ENCODE measurements at regions not wholly inside any gene's neighbourhood (a gene's known extent, or its start where the extent isn't known, plus 50 kb on each side); places are given as distances from the start of the nearest gene placed in this dataset.

DNA sequence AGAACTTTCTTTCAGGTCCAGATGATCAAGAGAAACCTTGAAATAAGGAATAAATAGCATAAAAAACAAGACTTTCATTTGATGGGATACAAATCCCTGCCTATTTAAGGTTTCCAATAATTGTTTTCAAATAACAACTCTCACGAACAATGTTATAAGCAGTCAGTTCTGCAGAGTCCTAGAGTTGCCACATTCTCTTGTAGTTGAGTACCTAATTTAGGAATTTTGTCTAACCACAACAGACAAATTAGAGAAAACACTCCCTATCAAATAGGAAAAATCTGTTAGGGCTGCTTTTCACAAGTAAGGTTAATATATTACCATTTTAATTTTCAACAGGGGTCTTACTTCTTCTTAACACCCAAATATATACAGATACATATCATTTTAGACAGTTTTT lies 130.1 kb upstream of the CDH20 start:
- TF ChIP-seq, protein P1, sequence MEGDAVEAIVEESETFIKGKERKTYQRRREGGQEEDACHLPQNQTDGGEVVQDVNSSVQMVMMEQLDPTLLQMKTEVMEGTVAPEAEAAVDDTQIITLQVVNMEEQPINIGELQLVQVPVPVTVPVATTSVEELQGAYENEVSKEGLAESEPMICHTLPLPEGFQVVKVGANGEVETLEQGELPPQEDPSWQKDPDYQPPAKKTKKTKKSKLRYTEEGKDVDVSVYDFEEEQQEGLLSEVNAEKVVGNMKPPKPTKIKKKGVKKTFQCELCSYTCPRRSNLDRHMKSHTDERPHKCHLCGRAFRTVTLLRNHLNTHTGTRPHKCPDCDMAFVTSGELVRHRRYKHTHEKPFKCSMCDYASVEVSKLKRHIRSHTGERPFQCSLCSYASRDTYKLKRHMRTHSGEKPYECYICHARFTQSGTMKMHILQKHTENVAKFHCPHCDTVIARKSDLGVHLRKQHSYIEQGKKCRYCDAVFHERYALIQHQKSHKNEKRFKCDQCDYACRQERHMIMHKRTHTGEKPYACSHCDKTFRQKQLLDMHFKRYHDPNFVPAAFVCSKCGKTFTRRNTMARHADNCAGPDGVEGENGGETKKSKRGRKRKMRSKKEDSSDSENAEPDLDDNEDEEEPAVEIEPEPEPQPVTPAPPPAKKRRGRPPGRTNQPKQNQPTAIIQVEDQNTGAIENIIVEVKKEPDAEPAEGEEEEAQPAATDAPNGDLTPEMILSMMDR (IDR thresholded peaks at IDR 0.05) = no peak
- no peak for TF ChIP-seq ZFX (IDR thresholded peaks at IDR 0.05; ENCODE audit: borderline replicate concordance)
